ENCODE measurements at regions not wholly inside any gene's neighbourhood (a gene's known extent, or its start where the extent isn't known, plus 50 kb on each side); places are given as distances from the start of the nearest gene placed in this dataset.

DNA sequence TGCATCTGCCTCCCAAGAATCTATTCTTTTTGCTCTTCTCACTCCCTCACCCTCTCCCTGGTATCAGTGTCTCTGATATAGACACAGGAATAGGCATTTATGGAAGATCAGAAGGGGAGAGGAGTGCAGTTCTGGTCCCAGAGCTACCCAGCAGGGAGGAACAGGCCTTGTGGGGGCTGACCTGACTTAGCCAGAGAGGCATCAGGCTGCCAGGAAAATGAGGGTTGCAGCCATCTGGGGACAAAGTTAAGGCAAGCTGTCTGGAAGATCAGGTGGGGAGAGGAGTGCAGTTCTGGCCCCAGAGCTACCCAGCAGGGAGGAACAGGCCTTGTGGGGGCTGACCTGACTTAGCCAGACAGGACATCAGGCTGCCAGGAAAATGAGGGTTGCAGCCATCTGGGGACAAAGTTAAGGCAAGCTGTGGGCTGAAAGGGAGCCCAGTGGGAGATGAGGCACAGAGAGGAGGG is 69.9 kb upstream of the HK2 start:
- TF ChIP-seq CTCF (IDR thresholded peaks at IDR 0.05): no peak
- Mint-ChIP-seq H3K9me3 (no peaks in the 10 kb centered on the region), H3K27ac (no peak overlapping the region), H3K4me1 (ENCODE audit: low read depth) (peaks cover 15% of the 10 kb centered on the region), H3K27me3 (peaks cover 3% of the 10 kb centered on the region), H3K36me3 (ENCODE audit: low read depth) (no peaks in the 10 kb centered on the region), H3K4me3 (no peak overlapping the region)
- Histone ChIP-seq H3K4me3 (ENCODE audit: low read length) (no peak overlapping the region), H3K36me3 (ENCODE audit: insufficient read depth, low read length) (no peaks in the 10 kb centered on the region), H3K27ac (ENCODE audit: low read depth in 1 of 2, low read length in 2 of 2) (no peak overlapping the region), H3K9me3 (ENCODE audit: control insufficient read depth in 1 of 2, insufficient read depth in 1 of 2, low read length in 2 of 2) (no peaks in the 10 kb centered on the region), H3K4me1 (ENCODE audit: insufficient read depth, low read length) (peaks cover 7% of the 10 kb centered on the region), H3K27me3 (ENCODE audit: control insufficient read depth in 1 of 2, insufficient read depth in 2 of 2, low read length in 2 of 2) (no peaks in the 10 kb centered on the region)
- ChIA-PET POLR2A (interaction anchor here (1.3 kb wide), 1 partner anchor 72 kb away, joined by 3 read pairs; no protein-coding TSS in a partner anchor), CTCF (interaction anchor here (1.1 kb wide), 1 partner anchor 113 kb away, joined by 4 read pairs; no protein-coding TSS in a partner anchor)
- DNase-seq (no peak), ATAC-seq (ENCODE audit: poor library complexity) (no peak)
- intact Hi-C loops (cut with DNase I, micrococcal nuclease): loop anchor here in 1 of 2 experiments (2.0 kb wide), 1 partner anchor 113 kb away; no protein-coding TSS in a partner anchor

GRCh38 chr2:74764429-74765272 is 69.3 kb upstream of the HK2 start:
- H3K4me3 ChIP-seq (ENCODE audit: low read length): no peak overlapping the region
- H3K27me3 ChIP-seq (ENCODE audit: control insufficient read depth in 1 of 2, insufficient read depth in 2 of 2, low read length in 2 of 2): no peaks in the 10 kb centered on the region
- DNase-seq (no peak), ATAC-seq (ENCODE audit: poor library complexity) (no peak)
- Mint-ChIP-seq H3K4me1 (ENCODE audit: low read depth) (peaks cover 15% of the 10 kb centered on the region), H3K27me3 (peaks cover 3% of the 10 kb centered on the region), H3K36me3 (ENCODE audit: low read depth) (no peaks in the 10 kb centered on the region), H3K4me3 (no peak overlapping the region), H3K27ac (no peak overlapping the region), H3K9me3 (no peaks in the 10 kb centered on the region)
- H3K9me3 ChIP-seq (ENCODE audit: control insufficient read depth in 1 of 2, insufficient read depth in 1 of 2, low read length in 2 of 2): no peaks in the 10 kb centered on the region
- intact Hi-C loops (cut with DNase I, micrococcal nuclease): no loop called here
- H3K27ac ChIP-seq (ENCODE audit: low read depth in 1 of 2, low read length in 2 of 2): no peak overlapping the region
- peaks cover 7% of the 10 kb centered on the region for H3K4me1 ChIP-seq (ENCODE audit: insufficient read depth, low read length)
- TF ChIP-seq CTCF (IDR thresholded peaks at IDR 0.05): no peak
- POLR2A ChIA-PET: no interaction called here
- CTCF ChIA-PET: no interaction called here
- no peaks in the 10 kb centered on the region for H3K36me3 ChIP-seq (ENCODE audit: insufficient read depth, low read length)

DNA sequence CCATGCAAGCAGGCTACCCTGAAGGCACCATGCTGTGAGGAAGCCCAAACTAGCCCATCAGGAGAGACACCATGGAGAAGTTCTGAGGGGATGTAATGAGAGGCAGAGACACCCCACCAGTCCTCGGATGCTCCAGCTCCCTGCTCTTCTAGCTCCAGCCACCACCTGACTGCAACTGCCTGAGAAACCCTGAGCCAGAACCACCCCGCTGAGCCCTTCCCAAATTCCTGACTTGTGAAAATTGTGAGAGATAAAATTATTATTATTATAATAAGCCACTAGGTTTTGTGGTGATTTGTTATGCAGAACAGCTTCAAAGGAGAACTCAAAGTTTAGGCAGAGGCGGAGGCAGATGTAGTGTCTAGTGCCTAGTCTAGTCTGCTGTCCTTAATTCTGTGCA is 67.1 kb upstream of the HK2 start:
- intact Hi-C loops (cut with DNase I, micrococcal nuclease): no loop called here
- H3K4me1 ChIP-seq (ENCODE audit: insufficient read depth, low read length): peaks cover 7% of the 10 kb centered on the region
- H3K36me3 ChIP-seq (ENCODE audit: insufficient read depth, low read length): no peaks in the 10 kb centered on the region
- TF ChIP-seq CTCF (IDR thresholded peaks at IDR 0.05): no peak
- Mint-ChIP-seq H3K27ac (no peak overlapping the region), H3K4me1 (ENCODE audit: low read depth) (peaks cover 15% of the 10 kb centered on the region), H3K36me3 (ENCODE audit: low read depth) (no peaks in the 10 kb centered on the region), H3K9me3 (no peaks in the 10 kb centered on the region), H3K27me3 (peaks cover 3% of the 10 kb centered on the region), H3K4me3 (no peak overlapping the region)
- POLR2A ChIA-PET: no interaction called here
- no peak for DNase-seq
- H3K27me3 ChIP-seq (ENCODE audit: control insufficient read depth in 1 of 2, insufficient read depth in 2 of 2, low read length in 2 of 2): no peaks in the 10 kb centered on the region
- no peaks in the 10 kb centered on the region for H3K9me3 ChIP-seq (ENCODE audit: control insufficient read depth in 1 of 2, insufficient read depth in 1 of 2, low read length in 2 of 2)
- no peak overlapping the region for H3K4me3 ChIP-seq (ENCODE audit: low read length)
- no peak for ATAC-seq (ENCODE audit: poor library complexity)
- H3K27ac ChIP-seq (ENCODE audit: low read depth in 1 of 2, low read length in 2 of 2): no peak overlapping the region
- CTCF ChIA-PET: no interaction called here
